ENCODE measurements at regions not wholly inside any gene's neighbourhood (a gene's known extent, or its start where the extent isn't known, plus 50 kb on each side); places are given as distances from the start of the nearest gene placed in this dataset.

GRCh38 chr2:15765686-15766302 lies 174.1 kb downstream of the DDX1 start:
- no peak for DNase-seq (ENCODE audit: low spot score)

GRCh38 chr2:15766303-15766861 lies 174.0 kb upstream of the MYCN start:
- no peak for DNase-seq (ENCODE audit: low spot score)

GRCh38 chr2:15766911-15767597 lies 173.3 kb upstream of the MYCN start:
- no peak for DNase-seq (ENCODE audit: low spot score)

GRCh38 chr2:15767679-15768078 lies 172.7 kb upstream of the MYCN start:
- no peak for DNase-seq (ENCODE audit: low spot score)

GRCh38 chr2:15768142-15768541 lies 172.2 kb upstream of the MYCN start:
- DNase-seq (ENCODE audit: low spot score), result no peak

GRCh38 chr2:15768615-15769014 lies 171.7 kb upstream of the MYCN start:
- DNase-seq (ENCODE audit: low spot score), result no peak

GRCh38 chr2:15769235-15769634 lies 171.1 kb upstream of the MYCN start:
- DNase-seq (ENCODE audit: low spot score), result no peak

DNA sequence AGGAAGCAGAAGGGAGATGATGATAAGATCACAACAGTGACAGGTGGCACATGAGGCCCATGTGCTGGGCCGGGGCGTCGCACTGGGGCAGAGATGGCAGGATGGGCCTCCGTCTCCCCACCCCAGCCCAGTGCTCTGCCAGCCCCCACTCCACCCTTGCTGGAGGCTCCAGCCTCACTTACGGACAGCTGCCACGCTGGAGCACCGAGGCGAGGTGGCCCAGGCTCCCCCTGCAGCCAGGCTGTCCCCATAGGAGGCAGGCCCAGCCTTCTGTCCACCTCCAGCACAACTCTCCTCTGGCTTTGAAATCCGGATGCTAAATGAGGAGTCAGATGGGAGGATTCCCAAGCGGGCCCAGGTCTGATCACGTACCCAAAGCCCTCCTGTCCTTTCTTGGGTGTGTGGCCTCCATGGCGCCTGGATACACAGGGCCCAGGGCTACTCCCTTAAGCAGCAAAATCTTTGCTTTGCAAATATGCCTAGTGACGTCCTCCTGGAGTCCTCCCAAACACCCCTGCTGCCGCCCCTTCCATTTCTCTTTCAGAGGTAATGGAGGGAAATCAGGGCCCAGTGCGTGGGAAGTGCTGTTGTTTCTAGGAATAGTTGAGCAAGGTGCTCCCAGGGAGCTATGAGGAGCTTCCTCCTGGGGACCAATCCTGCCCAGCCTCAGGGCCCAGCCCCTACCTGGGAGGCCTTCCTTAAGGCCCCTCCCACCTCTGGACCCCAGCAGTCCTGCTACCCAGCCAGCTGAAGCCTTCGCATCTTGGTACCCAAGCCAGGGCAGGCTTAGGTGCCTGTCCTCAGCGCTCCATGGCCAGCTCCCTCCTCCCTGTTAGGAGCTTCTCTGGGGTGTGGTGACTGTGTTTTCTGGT lies 170.4 kb upstream of the MYCN start:
- no peak for DNase-seq (ENCODE audit: low spot score)

- DNase-seq (ENCODE audit: low spot score), result no peak
These were observed 169.7 kb upstream of the MYCN start for GRCh38 chr2:15770606-15771005.

DNA sequence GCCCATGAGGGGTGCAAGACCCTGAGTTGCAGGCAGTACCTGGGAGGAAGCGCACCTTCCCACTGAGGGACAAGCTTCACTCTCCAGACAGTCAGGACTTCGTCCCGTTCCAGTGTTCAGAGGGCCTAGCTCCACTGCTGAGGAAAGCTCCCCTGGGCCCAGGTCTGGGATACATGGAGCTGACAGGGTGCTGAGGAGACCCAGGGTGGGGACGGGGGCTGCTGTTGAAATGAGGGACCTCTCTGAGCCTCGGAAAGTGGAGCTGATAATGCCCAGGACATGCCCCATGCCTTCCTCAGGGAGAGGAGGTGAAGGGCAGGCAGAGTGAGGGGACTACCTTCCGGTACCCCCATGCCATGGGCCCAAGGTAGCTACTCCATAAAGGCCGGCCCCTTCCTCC lies 169.2 kb upstream of the MYCN start:
- no peak for DNase-seq (ENCODE audit: low spot score)

- no peak for DNase-seq (ENCODE audit: low spot score)
These were observed 168.2 kb upstream of the MYCN start for GRCh38 chr2:15772086-15772595.

DNA sequence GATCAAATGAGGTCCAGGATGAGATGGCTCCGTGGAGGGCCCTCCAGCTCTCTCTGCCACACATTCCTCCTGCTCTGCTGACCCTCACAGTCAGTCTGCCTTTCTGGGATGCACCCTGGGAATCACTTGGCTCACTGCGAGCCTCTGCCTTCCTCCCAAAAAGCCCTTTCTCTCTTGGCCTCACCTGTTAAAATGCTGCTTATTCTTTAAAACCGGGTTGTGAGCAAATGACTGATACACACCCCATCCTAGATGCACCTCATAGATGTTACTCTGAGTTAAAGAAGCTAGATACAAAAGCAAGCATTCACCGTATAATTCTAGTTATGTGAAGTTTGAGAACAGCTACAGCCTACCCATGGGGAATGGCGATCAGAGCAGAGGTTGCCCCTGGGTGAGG lies 167.7 kb upstream of the MYCN start:
- no peak for DNase-seq (ENCODE audit: low spot score)

DNA sequence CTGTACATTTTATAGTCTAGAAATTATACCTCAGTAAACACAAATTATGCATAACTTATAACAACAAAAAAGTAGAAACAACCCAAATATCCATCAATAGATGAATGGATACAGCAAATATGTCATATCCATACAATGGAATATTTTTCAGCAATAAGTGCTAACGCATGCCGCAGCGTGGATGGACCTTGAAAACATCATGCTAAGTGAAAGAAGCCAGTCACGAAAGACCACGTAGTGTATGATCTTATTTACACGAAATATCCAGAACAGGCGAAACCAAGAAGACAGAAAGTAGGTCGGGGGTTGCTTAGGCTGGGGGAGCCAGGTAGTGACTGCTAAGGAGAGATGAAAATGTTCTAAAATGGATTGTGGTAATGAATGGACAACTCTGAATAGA lies 167.1 kb upstream of the MYCN start:
- DNase-seq (ENCODE audit: low spot score), result no peak

- DNase-seq (ENCODE audit: low spot score), result no peak
These were observed 166.5 kb upstream of the MYCN start for GRCh38 chr2:15773846-15774245.

- DNase-seq (ENCODE audit: low spot score), result no peak
These were observed 164.4 kb upstream of the MYCN start for GRCh38 chr2:15775753-15776628.

DNA sequence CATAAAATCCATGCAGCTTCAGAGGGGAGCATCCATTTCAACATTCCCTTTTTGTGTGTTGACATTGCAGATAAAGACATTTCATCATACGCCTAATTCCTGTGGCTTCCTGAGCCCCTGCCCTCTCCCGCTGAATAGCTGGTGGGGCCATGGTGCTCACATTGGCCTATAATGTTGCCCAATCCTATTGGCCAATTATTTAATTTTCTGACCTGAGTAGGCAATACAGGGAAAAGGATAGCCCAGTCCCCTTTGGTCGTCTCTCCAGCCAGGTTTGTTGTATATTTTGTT lies 163.8 kb upstream of the MYCN start:
- no peak for DNase-seq (ENCODE audit: low spot score)

- no peak for DNase-seq (ENCODE audit: low spot score)
These were observed 163.2 kb upstream of the MYCN start for GRCh38 chr2:15776992-15777702.

GRCh38 chr2:15777795-15778371 lies 162.5 kb upstream of the MYCN start:
- no peak for DNase-seq (ENCODE audit: low spot score)

- no peak for DNase-seq (ENCODE audit: low spot score)
These were observed 161.7 kb upstream of the MYCN start for GRCh38 chr2:15778529-15779219.

- DNase-seq (ENCODE audit: low spot score), result no peak
These were observed 160.8 kb upstream of the MYCN start for GRCh38 chr2:15779381-15780041.
